ENCODE measurements at regions not wholly inside any gene's neighbourhood (a gene's known extent, or its start where the extent isn't known, plus 50 kb on each side); places are given as distances from the start of the nearest gene placed in this dataset.
"Not testable (repeated sequence)": the region's sequence is repeated elsewhere in the genome, so short reads cannot be mapped to it uniquely, and the experiment has no call there.

- no peak for DNase-seq
These were observed 951.5 kb downstream of the GALC start for GRCh38 chr14:87041290-87042020.

DNA sequence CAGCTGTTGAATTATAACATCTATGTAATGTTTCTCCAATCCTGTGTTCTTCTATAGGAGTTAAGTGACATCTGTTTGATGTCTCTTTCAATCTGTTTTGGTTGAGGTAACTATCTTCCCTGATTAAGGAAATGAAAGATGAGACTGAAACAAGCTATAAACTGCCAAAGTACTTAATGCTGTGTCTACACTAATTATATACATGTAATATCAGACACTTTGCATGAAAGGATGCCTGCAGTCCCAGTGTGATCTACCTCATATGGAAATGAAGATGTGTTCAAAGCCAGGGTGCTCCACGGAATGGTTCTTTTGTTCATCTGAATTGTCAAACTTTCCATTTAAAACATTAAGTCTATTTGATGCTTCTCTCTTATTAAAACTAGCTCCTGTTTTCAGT is 958.3 kb downstream of the GALC start:
- DNase-seq, result no peak

DNA sequence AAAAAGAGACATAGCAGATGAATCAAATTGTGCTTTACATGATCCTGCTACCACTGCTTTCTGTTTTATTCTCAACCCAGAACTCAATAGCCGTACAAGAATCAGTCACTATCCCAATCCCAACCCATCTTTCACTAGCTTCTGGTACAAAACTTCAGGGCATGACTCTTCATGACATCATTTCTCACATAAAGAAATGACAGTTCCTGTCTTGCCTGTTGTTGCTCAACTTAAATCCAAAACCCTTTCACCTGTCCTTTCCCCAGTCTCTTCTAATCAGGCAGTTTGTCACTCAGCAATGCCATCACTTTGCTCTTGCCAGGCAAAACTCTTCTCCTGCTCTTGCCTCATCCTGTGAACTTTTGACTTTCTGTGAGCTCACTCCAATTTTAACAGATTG is 962.8 kb downstream of the GALC start:
- no peak for DNase-seq

DNA sequence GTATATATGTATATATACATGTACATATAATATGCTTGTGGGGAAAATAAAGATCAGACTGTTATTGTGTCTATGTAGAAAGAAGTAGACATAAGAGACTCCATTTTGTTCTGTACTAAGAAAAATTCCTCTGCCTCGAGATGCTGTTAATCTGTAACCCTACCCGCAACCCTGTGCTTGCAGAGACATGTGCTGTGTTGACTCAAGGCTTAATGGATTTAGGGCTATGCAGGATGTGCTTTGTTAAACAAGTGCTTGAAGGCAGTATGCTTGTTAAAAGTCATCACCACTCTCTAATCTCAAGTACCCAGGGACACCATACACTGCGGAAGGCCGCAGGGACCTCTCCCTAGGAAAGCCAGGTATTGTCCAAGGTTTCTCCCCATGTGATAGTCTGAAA is 972.9 kb downstream of the GALC start:
- not testable (repeated sequence) for DNase-seq

GRCh38 chr14:87018294-87018693 is 974.7 kb downstream of the GALC start:
- DNase-seq, result no peak

- no peak for DNase-seq
These were observed 975.6 kb downstream of the GALC start for GRCh38 chr14:87017335-87017734.

- no peak for DNase-seq
These were observed 978.1 kb downstream of the GALC start for GRCh38 chr14:87014856-87015255.

GRCh38 chr14:87013583-87013982 is 979.4 kb downstream of the GALC start:
- no peak for DNase-seq

DNA sequence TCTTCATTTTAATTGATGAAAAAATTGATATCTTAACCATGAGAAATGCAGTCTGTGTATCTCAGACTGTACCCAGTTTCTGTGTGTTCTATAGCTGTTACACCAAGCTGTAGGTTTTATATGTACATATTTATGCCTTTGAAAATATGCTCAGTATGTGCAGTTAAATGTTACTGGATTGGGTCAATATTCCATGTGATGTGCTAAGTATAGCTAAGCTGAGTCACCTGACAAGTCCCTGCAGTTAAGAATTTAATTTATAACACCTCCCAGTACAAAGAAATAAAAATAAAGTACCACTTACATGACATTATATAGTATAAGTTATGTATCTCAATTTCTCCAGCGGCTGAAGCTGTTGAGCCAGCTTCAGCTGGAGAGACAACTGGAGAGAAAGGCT is 984.0 kb downstream of the GALC start:
- DNase-seq, result no peak

DNA sequence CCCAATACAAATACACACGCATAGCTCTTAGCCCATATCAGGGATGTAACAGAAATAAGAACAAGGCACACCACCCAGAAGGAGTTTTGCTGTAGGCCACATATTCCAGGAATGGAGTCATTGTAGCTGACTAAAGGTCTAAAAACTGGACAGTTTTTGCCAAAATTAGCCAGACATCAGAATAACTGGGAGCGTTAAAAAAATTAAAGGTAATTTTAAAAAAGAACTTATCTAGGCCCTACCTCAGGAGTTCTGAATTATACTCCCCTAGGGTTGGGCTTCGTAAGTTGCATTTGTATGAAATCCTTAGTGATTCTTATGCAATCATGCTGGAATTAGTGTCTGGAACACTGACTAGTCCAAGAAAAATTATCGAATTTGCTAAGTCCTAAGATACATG is 987.7 kb downstream of the GALC start:
- no peak for DNase-seq

- no peak for DNase-seq
These were observed 990.2 kb downstream of the GALC start for GRCh38 chr14:87002776-87003175.

DNA sequence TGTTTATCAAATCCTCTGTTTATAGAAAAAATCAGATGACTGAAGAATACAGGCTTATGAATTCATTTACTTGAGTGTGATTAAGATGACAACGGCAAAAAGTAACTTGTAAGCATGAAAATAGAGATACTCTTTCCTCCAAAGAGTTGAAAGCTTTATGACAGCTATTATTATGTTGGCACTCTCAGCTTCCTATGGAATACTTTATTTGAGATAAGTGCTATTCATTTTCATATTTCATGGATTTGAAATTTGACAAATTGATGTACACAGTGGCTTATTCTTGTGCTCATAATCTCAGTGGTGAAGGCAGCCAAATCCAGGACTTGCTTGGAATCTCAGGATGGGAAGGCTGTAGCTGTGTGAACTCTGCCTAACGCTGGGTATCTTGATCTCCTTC is 991.6 kb downstream of the GALC start:
- DNase-seq, result no peak

DNA sequence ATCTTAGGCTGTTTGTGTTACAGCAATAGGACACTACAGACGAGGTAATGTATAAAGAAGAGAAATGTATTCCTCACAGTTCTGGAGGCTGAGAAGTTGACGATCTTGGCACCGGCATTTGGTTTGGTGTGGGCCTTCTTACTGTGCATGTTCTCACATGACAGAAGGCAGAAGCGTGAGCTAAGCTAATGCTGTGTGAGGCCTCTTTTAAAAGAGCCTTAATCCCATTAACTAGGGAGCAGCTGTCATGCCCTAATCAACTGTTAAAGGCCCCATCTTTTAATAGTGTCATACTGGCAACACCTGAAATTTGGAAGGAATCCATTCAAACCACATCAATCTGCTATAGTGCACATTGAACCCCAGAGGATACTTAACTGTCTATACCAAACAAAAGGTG is 992.9 kb downstream of the GALC start:
- no peak for DNase-seq

DNA sequence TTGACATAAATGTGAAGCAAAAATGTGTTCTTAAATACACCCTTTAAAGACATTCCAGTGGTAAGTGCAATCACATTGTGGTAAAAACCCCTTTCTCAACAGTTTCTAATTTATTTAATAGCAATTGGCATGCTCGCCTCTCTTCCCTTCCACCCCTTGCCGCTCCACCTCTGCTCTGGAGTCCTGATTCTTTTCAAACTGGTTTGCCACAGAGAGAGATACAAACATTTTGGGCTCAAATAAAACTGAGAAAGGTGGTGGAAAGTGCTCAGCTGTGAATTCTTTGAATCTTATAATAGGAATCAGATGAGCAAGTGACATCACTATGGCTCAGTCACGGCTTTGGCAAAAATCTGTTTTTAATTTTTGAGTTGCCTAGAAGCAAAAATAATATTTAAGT is 993.9 kb downstream of the GALC start:
- no peak for DNase-seq

- no peak for DNase-seq
These were observed 995.7 kb downstream of the GALC start for GRCh38 chr14:86997271-86997670.

- DNase-seq, result no peak
These were observed 1002.6 kb downstream of the GALC start for GRCh38 chr14:86990396-86990795.

GRCh38 chr14:86989285-86989684 is 1003.7 kb downstream of the GALC start:
- no peak for DNase-seq

DNA sequence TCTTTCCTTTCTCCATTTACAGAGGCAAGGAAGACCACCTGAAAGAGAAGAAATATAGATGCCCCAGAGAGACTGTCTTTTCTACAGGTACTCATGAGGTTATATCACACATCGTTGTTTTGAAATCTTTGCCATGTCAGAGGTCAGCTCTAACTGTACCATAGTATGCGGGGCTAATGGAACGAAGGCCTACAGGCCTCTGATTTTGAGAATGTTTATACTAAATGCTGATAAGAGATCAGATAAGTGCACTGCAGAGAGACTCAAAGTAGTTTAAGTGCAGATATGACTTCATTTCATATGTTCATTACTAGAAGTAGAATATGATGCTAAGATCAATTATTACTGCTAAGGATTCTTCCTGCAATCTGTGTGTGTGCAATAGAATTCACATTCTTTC is 1005.0 kb downstream of the GALC start:
- DNase-seq, result no peak

DNA sequence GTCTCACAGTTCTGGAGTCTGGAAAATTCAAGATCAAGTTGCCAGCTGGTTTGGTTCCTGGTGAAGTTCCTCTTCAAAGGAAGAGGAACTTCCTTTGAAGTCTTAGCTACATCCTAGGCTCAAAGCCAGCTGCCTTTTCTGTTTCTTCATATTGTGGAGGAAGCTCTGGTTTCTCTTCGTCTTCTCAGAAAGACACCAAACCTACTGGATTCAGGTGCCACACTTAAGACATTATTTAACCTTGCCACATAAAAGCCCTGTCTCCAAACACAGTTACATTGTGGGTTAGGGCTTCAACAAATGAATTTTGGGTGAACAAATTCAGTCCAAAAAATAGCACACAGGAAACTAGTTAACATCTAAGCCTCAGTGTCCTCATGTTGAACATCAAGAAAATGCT is 1019.8 kb downstream of the GALC start:
- DNase-seq, result no peak

GRCh38 chr14:86971292-86971691 is 1021.7 kb downstream of the GALC start:
- DNase-seq, result no peak

DNA sequence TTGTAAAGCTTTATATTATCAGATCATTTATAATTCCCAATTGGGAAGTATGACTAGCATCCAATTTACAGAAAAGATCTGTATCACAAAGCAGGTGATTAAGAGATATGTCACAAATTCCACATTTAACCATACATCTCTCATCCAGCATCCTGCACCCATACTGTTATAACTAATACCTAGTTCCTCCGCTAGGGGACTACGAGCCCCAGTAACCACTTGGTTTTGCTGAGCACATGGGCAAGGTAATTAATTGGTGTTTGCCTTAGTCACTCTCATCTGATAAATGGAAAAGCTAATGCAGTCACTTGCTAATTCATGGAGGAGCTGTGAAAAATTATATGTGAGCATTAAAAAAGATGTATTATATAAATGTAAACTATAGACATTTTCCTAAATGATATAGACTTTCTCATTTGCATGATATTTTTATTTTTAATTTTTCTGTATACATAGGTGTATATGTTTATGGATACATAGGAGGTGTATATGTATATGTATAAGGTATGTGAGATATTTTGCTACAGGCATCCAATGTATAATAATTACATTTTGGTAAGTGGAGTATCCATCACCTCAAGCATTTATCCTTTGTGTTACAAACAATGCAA is 1031.8 kb downstream of the GALC start:
- DNase-seq, result no peak

DNA sequence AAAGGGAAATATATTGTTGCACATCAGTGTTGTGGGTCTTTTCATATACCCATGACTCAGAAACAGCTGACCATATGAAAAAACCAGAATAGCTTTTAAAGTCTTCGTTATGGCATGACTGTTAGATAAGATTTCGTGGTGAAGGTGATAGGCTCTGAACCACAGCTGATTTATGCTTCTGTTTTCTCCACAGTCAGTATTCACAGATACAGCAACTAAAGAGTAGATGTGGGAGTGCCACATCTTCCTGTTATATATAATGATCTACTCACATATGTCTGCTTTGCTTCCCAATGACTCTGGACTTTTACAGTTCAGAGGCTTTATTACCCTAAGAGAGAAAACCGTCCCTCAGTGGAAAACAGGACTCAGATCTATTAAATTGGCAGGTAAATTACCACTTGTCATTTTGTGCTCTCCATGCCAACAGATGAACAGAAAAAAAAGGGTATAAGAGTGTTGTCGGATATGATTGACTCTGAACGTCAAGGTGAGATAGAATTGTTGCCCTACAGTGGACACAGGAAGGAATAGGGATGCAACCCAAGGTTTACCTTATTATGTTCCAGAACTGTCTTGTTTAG is 1037.1 kb downstream of the GALC start:
- DNase-seq, result no peak

- DNase-seq, result no peak
These were observed 1038.4 kb downstream of the GALC start for GRCh38 chr14:86954623-86955022.

DNA sequence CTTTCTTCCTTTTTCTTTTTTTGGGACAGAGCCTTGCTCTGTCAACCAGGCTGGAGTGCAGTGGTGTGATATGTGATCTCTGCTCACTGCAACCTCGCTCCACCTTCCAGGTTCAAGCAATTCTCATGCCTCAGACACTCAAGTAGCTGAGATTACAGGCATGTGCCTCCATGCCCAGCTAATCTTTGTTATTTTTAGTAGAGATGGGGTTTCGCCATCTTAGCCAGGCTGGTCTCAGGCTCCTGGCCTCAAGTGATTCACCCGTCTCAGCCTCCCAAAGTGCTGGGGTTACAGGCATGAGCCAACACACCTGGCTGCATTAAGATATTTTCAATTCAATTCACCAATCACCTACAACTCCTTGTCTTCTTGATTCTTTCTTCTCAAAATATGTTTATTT is 1046.5 kb downstream of the GALC start:
- DNase-seq, result no peak

DNA sequence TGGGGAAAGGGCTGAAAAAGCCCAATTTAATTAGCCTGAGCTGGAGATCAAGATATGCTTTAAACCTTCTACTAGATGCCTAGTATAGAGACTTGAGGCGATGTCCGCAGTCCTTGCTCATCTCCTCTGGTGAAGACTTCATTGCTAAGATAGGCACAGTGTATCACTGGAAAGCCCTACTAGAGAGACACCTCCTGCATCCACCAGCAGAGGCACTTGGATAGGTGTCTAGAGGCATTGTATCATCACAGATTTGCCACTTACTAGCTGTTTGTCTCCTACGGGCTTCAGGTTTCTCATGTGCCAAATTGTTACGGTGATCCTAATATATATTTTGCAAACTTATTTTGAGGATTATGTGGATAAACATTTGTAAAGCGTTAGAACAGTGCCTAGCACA is 1048.5 kb downstream of the GALC start:
- DNase-seq, result no peak
